Mesendoderm (in vitro differentiated cells): ENCODE measurements at regions not wholly inside any gene's neighbourhood (a gene's known extent, or its start where the extent isn't known, plus 50 kb on each side); places are given as distances from the start of the nearest gene placed in this dataset.

ENCODE experiments used
- DNase-seq: peaks from one replicate; pipeline ENCODE4 v3.0.0; 2013
- H2AK5ac ChIP-seq: 2 replicates; pipeline ENCODE4 v1.6.1; 2013; ENCODE audit warnings: low read length, inconsistent platforms
- H2BK120ac ChIP-seq: 2 replicates; pipeline ENCODE4 v1.6.1; 2013; ENCODE audit warnings: low read depth, mild to moderate bottlenecking, low read length, moderate library complexity, mixed read lengths
- H2BK15ac ChIP-seq: replicated peaks from 2 replicates; pipeline ENCODE4 v1.6.1; 2013; ENCODE audit warnings: low read depth, mild to moderate bottlenecking, moderate library complexity
- H2BK5ac ChIP-seq: 2 replicates; pipeline ENCODE4 v1.6.1; 2013; ENCODE audit warnings: low read length, inconsistent platforms
- H3K18ac ChIP-seq: 2 replicates; pipeline ENCODE4 v1.6.1; 2013; ENCODE audit warnings: mild to moderate bottlenecking, low read length, mixed read lengths
- H3K23ac ChIP-seq: one replicate; pipeline ENCODE4 v1.6.1; 2013; ENCODE audit warnings: low read length
- H3K27ac ChIP-seq: 2 replicates; pipeline ENCODE4 v1.5.1; 2013; ENCODE audit warnings: low read depth, mild to moderate bottlenecking, inconsistent platforms, low read length, moderate library complexity
- H3K27me3 ChIP-seq: 2 replicates; pipeline ENCODE4 v1.6.1; 2013; ENCODE audit warnings: low read length, control low read depth, mild to moderate bottlenecking, inconsistent platforms; ENCODE audit not compliant: insufficient read depth, poor library complexity
- H3K36me3 ChIP-seq: 2 replicates; pipeline ENCODE4 v1.6.1; 2013; ENCODE audit warnings: low read length, inconsistent platforms; ENCODE audit not compliant: control insufficient read depth, insufficient read depth
- H3K4ac ChIP-seq: one replicate; pipeline ENCODE4 v1.6.1; 2013; ENCODE audit warnings: low read depth, mild to moderate bottlenecking, low read length, moderate library complexity
- H3K4me1 ChIP-seq: 2 replicates; pipeline ENCODE4 v1.6.1; 2013; ENCODE audit warnings: low read depth, low read length, inconsistent platforms; ENCODE audit not compliant: control insufficient read depth
- H3K4me2 ChIP-seq: 2 replicates; pipeline ENCODE4 v1.6.1; 2013; ENCODE audit warnings: low read length
- H3K4me3 ChIP-seq: 2 replicates; pipeline ENCODE4 v1.5.1; 2013; ENCODE audit warnings: mild to moderate bottlenecking, low read length
- H3K56ac ChIP-seq: one replicate; pipeline ENCODE4 v1.6.1; 2013; ENCODE audit warnings: low read length
- H3K79me1 ChIP-seq: 2 replicates; pipeline ENCODE4 v1.6.1; 2013; ENCODE audit warnings: low read length, inconsistent platforms
- H3K79me2 ChIP-seq: 2 replicates; pipeline ENCODE4 v1.6.1; 2013; ENCODE audit warnings: mild to moderate bottlenecking, low read length; ENCODE audit not compliant: control insufficient read depth, insufficient read depth
- H3K9ac ChIP-seq: 2 replicates; pipeline ENCODE4 v1.6.1; 2013; ENCODE audit warnings: low read length, inconsistent platforms
- H4K5ac ChIP-seq: one replicate; pipeline ENCODE4 v1.6.1; 2013; ENCODE audit warnings: low read length
- H4K8ac ChIP-seq: one replicate; pipeline ENCODE4 v1.6.1; 2013; ENCODE audit warnings: low read depth, mild to moderate bottlenecking, control low read depth, low read length, moderate library complexity
- WGBS: extraction: QIAGEN DNeasy Blood & Tissue Kit; methylation state at CpG from one replicate; pipeline ENCODE4 v1.1.7; 2013; ENCODE audit warnings: low lambda C conversion rate, missing lambda C conversion rate; ENCODE audit not compliant: insufficient coverage; ENCODE audit errors: extremely low coverage; 5-methylcytosine and 5-hydroxymethylcytosine counted together

- H4K8ac ChIP-seq: no peak overlapping the region
- no peaks in the 10 kb centered on the region for H3K79me1 ChIP-seq
- H3K4me3 ChIP-seq: no peak overlapping the region
- H3K4ac ChIP-seq: no peak overlapping the region
- no peak for DNase-seq
- no peaks in the 10 kb centered on the region for H3K36me3 ChIP-seq
- H3K27me3 ChIP-seq: no peaks in the 10 kb centered on the region
- no peak overlapping the region for H3K23ac ChIP-seq
- H3K56ac ChIP-seq: no peak overlapping the region
- H2AK5ac ChIP-seq: no peak overlapping the region
- no peaks in the 10 kb centered on the region for H3K79me2 ChIP-seq
- no peak overlapping the region for H3K4me2 ChIP-seq
- no peak overlapping the region for H3K9ac ChIP-seq
- no peak overlapping the region for H2BK5ac ChIP-seq
- no CpG with 5 or more reads among the region's 6 CpGs for WGBS
- H4K5ac ChIP-seq: no peak overlapping the region
- H3K4me1 ChIP-seq: no peaks in the 10 kb centered on the region
- no peak overlapping the region for H2BK120ac ChIP-seq
- no peak overlapping the region for H3K18ac ChIP-seq
- H2BK15ac ChIP-seq: no peak overlapping the region
- no peak overlapping the region for H3K27ac ChIP-seq
Measured at GRCh38 chr7:31236868-31237267, 103.7 kb downstream of the NEUROD6 start.

GRCh38 chr7:31234836-31235605 lies 105.5 kb downstream of the NEUROD6 start:
- H3K4me2 ChIP-seq: no peak overlapping the region
- no peaks in the 10 kb centered on the region for H3K79me2 ChIP-seq
- no peak overlapping the region for H3K23ac ChIP-seq
- no peak overlapping the region for H3K9ac ChIP-seq
- H3K18ac ChIP-seq: no peak overlapping the region
- no peak overlapping the region for H2BK5ac ChIP-seq
- no peak overlapping the region for H3K4me3 ChIP-seq
- no peaks in the 10 kb centered on the region for H3K27me3 ChIP-seq
- no peak overlapping the region for H3K56ac ChIP-seq
- no peak overlapping the region for H2BK15ac ChIP-seq
- no CpG with 5 or more reads among the region's 9 CpGs for WGBS
- H3K79me1 ChIP-seq: no peaks in the 10 kb centered on the region
- H2AK5ac ChIP-seq: no peak overlapping the region
- no peaks in the 10 kb centered on the region for H3K4me1 ChIP-seq
- H3K27ac ChIP-seq: no peak overlapping the region
- H2BK120ac ChIP-seq: no peak overlapping the region
- H4K5ac ChIP-seq: no peak overlapping the region
- no peaks in the 10 kb centered on the region for H3K36me3 ChIP-seq
- no peak overlapping the region for H3K4ac ChIP-seq
- DNase-seq: no peak
- peak overlapping the region; percentile 5 for H4K8ac ChIP-seq

- no peak overlapping the region for H3K23ac ChIP-seq
- DNase-seq: no peak
- H3K79me2 ChIP-seq: no peaks in the 10 kb centered on the region
- no peak overlapping the region for H3K56ac ChIP-seq
- H3K4me3 ChIP-seq: no peak overlapping the region
- no peak overlapping the region for H3K27ac ChIP-seq
- H2BK5ac ChIP-seq: no peak overlapping the region
- no peak overlapping the region for H2AK5ac ChIP-seq
- no peak overlapping the region for H3K18ac ChIP-seq
- no peak overlapping the region for H4K8ac ChIP-seq
- WGBS: no CpG with 5 or more reads among the region's 6 CpGs
- H3K4me1 ChIP-seq: no peaks in the 10 kb centered on the region
- no peak overlapping the region for H2BK15ac ChIP-seq
- no peaks in the 10 kb centered on the region for H3K79me1 ChIP-seq
- no peaks in the 10 kb centered on the region for H3K27me3 ChIP-seq
- H3K4me2 ChIP-seq: no peak overlapping the region
- no peak overlapping the region for H2BK120ac ChIP-seq
- H3K9ac ChIP-seq: no peak overlapping the region
- no peak overlapping the region for H3K4ac ChIP-seq
- no peaks in the 10 kb centered on the region for H3K36me3 ChIP-seq
- no peak overlapping the region for H4K5ac ChIP-seq
Measured at GRCh38 chr7:31228957-31229356, 111.6 kb downstream of the NEUROD6 start.

GRCh38 chr7:31214751-31215150 lies 125.8 kb downstream of the NEUROD6 start:
- Histone ChIP-seq H3K27ac (no peak overlapping the region), H3K9ac (no peak overlapping the region), H3K4ac (no peak overlapping the region), H4K8ac (no peak overlapping the region), H4K5ac (no peak overlapping the region), H3K56ac (no peak overlapping the region), H3K79me2 (no peaks in the 10 kb centered on the region), H3K36me3 (no peaks in the 10 kb centered on the region), H2BK15ac (no peak overlapping the region), H3K4me1 (no peaks in the 10 kb centered on the region), H2BK120ac (no peak overlapping the region), H3K4me3 (no peak overlapping the region), H3K23ac (no peak overlapping the region), H3K18ac (no peak overlapping the region), H2AK5ac (no peak overlapping the region), H3K4me2 (no peak overlapping the region), H3K79me1 (no peaks in the 10 kb centered on the region), H2BK5ac (no peak overlapping the region), H3K27me3 (no peaks in the 10 kb centered on the region)
- WGBS: 100% methylated on average over 1 of the region's 1 CpG
- DNase-seq: no peak

GRCh38 chr7:31211281-31211680 lies 129.2 kb downstream of the NEUROD6 start:
- Histone ChIP-seq H3K79me2 (no peaks in the 10 kb centered on the region), H4K8ac (no peak overlapping the region)
- no CpG with 5 or more reads among the region's 1 CpG for WGBS

GRCh38 chr7:31204071-31204470 lies 136.5 kb downstream of the NEUROD6 start:
- H3K23ac ChIP-seq: no peak overlapping the region
- no peak overlapping the region for H3K4ac ChIP-seq
- no peak overlapping the region for H4K8ac ChIP-seq
- DNase-seq: no peak
- no peak overlapping the region for H2BK15ac ChIP-seq
- WGBS: no CpG with 5 or more reads among the region's 2 CpGs
- H2AK5ac ChIP-seq: no peak overlapping the region
- H3K36me3 ChIP-seq: no peaks in the 10 kb centered on the region
- no peak overlapping the region for H2BK5ac ChIP-seq
- no peak overlapping the region for H2BK120ac ChIP-seq
- H3K56ac ChIP-seq: no peak overlapping the region
- H4K5ac ChIP-seq: no peak overlapping the region
- no peak overlapping the region for H3K18ac ChIP-seq
- H3K27me3 ChIP-seq: no peaks in the 10 kb centered on the region
- no peaks in the 10 kb centered on the region for H3K79me1 ChIP-seq
- no peak overlapping the region for H3K4me3 ChIP-seq
- no peak overlapping the region for H3K4me2 ChIP-seq
- no peak overlapping the region for H3K9ac ChIP-seq
- no peaks in the 10 kb centered on the region for H3K4me1 ChIP-seq
- no peaks in the 10 kb centered on the region for H3K79me2 ChIP-seq
- no peak overlapping the region for H3K27ac ChIP-seq

More at GRCh38 chr7:31211281-31211680, 129.2 kb downstream of the NEUROD6 start:
- Histone ChIP-seq H3K4me3 (no peak overlapping the region), H2AK5ac (no peak overlapping the region), H3K23ac (no peak overlapping the region), H3K4me1 (no peaks in the 10 kb centered on the region), H3K56ac (no peak overlapping the region), H3K27me3 (no peaks in the 10 kb centered on the region), H3K4me2 (no peak overlapping the region), H4K5ac (no peak overlapping the region), H2BK15ac (no peak overlapping the region), H3K18ac (no peak overlapping the region), H2BK5ac (no peak overlapping the region), H3K36me3 (no peaks in the 10 kb centered on the region), H3K27ac (no peak overlapping the region), H2BK120ac (no peak overlapping the region), H3K79me1 (no peaks in the 10 kb centered on the region), H3K4ac (no peak overlapping the region), H3K9ac (no peak overlapping the region)
- no peak for DNase-seq
